HG02588 (cell line): ENCODE measurements at regions not wholly inside any gene's neighbourhood (a gene's known extent, or its start where the extent isn't known, plus 50 kb on each side); places are given as distances from the start of the nearest gene placed in this dataset.
"Not testable (repeated sequence)": the region's sequence is repeated elsewhere in the genome, so short reads cannot be mapped to it uniquely, and the experiment has no call there.

Experiments used
- ATAC-seq: cut with Tn5 transposase; IDR thresholded peaks from one replicate; pipeline ENCODE4 v1.9.1; 2021; ENCODE audit warnings: mild to moderate bottlenecking, moderate library complexity; ENCODE audit not compliant: unreplicated experiment

- ATAC-seq = not testable (repeated sequence)
These were observed 54.2 kb upstream of the ROPN1B start for GRCh38 chr3:125914608-125915436.

DNA sequence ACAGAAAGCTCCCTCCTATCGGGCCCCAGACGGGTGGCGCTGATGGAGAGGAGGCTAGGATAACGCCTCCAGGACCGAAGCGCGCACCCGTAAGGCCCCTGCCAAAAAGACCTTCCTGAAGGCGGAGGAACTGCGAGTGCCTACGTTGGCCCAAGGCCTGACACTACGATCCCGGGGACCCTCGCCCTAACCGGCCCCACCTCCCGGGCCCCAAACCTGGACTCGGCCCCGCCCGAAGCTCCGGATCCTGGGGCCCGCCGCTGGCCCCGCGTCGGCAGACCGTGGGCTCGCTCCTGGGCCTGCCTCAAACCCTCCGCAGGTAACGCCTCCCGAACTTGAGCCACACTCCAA, 53.6 kb upstream of the ROPN1B start:
- ATAC-seq = not testable (repeated sequence)

DNA sequence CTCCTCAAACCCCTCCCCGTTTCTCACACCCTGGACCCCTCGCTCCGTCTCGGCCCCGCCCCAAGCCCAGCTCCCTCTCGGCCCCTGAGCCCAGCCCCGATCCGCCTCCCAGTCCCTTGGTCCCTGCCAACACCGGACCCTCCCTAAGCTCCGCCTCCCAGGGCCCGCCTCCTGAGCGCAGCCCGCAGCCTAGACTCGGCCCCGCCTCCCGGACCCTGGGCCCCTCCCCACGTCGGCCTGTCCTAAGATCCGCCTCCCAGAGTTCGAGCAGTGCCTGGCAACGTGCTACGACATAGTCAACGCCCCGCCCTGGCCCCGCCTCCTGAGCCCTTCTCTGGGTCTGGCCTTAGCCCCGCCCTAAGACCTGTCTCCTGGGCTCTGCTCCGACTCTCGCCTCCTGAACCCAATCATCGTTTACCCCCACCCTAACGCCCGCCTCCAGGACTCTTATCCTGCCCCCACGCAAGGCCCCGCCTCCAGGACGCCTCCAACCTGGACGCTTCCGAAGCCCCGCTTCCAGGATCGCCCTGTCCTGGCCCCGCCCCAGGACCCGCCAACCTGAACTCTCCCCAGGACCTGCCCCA, 53.1 kb upstream of the ROPN1B start:
- ATAC-seq = peak; percentile 88

DNA sequence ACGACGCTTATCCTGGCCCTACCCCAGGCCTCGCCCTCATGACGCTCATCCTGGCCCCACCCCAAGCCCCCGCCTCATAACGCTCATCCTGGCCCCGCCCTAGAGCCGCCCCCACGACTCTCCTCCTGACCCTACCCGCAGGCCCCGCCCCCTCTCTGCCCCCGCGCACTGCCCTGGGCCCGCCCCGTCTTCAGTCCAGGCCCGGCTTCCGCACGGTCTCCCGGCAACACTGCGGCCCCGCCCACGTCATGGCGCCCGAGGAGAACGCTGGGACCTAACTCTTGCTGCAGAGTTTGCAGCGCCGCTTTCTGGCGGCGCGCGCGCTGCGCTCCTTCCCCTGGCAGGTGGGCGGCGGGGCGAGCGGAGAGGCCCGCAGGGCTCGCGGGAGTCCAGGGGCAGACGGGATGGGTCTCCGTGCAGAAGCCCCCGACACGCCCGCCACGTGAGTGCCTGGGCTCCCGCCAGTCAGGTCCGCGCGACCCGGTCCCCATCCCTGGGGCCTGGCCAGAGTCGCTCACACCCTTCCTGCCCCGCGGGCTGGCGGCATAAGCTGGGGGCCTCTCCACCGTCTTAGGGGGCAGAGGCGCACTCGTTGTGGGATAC, 52.5 kb upstream of the ROPN1B start:
- ATAC-seq = peak; percentile 77

- not testable (repeated sequence) for ATAC-seq
These were observed 51.9 kb upstream of the ROPN1B start for GRCh38 chr3:125917020-125917549.

DNA sequence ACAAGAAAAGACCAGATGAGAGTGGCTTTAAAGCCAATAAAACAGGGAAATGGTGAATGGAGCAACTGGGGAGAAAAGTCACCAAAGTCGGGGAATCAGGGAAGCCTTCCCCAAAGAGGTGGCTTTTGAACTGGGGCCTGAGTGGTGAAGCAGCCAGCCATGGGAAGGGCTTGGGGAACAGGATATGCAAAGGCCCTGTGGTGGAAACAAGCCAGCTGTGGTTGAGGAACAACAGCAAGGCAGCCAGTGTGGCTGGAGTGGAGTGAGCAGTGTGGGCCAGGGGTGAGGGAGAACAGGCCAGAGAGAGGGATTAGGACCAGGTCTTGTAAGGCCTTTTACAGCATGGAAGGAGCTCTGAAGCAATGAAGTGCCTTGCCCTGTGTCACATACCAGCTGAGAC, 51.0 kb upstream of the ROPN1B start:
- ATAC-seq = not testable (repeated sequence)

GRCh38 chr3:125918451-125918850, 50.5 kb upstream of the ROPN1B start:
- not testable (repeated sequence) for ATAC-seq

- ATAC-seq = not testable (repeated sequence)
These were observed 50.1 kb upstream of the ROPN1B start for GRCh38 chr3:125918866-125919265.
